GM18507 (cell line): ENCODE measurements at regions not wholly inside any gene's neighbourhood (a gene's known extent, or its start where the extent isn't known, plus 50 kb on each side); places are given as distances from the start of the nearest gene placed in this dataset.

Experiments
- DNase-seq: peaks from one replicate; pipeline ENCODE4 v3.0.0; 2011; ENCODE audit warnings: low read depth; ENCODE audit not compliant: insufficient read length; ENCODE audit errors: extremely low spot score
- FAIRE-seq: peaks from 2 replicates; lab custom pipeline; 2011; peaks lifted over from hg19 to GRCh38; lab: Jason Lieb, UNC

GRCh38 chr2:38509947-38510326 lies 92.8 kb downstream of the HNRNPLL start:
- DNase-seq = no peak

DNA sequence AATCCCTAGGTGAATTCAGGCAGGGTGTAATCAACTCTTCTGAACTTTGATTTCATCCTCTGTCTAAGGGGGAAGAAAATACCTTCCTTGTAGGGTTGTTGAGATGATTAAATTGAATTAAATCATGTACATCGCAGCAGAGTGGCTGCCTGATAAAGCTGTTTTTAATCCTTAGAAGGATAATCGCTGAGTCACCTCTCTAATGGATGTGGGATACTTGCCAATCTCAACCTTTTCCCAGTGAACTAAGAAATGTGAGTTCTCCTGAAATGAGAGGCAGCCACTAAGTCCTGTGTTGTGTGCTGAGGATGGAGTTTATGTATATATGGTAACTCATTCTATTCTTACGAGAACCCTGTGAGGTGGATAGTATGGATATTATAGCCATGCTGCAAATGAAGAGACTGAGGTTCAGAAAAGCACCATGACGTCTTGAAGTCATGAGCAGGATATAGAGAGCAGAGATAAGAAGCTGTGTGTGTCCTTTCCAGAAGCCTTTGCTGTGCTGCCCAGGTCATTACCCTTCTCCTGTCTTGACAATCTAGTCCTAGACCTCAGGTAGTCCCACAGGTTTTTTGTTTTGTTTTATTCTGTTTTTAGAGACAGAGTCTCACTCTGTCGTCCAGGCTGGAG lies 93.3 kb downstream of the HNRNPLL start:
- DNase-seq (no peak), FAIRE-seq (no peak)

More at GRCh38 chr2:38509947-38510326, 92.8 kb downstream of the HNRNPLL start:
- no peak for FAIRE-seq

DNA sequence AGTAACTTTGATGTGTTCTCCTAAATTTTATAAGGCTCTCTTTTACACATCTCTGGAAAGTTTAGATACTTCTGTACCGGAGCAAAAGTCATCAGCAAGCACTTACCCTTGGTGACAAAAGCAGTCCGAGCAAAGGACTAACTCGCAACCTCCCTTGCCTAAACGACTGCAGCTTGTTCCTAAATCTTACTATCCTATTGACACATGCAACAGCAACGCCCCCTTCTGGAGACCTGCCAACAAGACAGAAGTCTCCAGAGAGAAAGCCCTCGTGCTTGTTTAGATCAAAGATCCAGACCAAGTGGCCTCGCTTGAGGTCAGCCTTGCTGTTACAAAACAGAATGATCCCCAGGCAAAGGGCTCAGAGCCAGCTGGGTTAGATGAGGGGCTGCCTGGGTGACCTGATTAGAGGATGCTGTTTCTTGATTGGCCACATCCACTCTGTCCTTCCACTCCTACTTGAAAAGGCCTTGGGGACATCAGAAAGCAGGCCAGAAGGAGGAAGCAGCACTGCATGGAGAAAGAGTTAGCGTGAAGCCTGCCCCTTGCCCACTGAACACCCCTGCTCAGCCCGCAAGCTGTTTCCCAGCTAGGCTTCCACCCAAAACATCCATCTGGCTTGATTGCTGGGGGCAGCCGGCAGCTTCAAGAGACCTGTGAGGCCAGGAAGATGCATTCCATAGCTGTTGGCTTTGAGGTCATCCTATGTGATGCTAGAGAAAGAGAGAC lies 94.3 kb downstream of the HNRNPLL start:
- FAIRE-seq (peak; percentile 93), DNase-seq (peak; percentile 54)

DNA sequence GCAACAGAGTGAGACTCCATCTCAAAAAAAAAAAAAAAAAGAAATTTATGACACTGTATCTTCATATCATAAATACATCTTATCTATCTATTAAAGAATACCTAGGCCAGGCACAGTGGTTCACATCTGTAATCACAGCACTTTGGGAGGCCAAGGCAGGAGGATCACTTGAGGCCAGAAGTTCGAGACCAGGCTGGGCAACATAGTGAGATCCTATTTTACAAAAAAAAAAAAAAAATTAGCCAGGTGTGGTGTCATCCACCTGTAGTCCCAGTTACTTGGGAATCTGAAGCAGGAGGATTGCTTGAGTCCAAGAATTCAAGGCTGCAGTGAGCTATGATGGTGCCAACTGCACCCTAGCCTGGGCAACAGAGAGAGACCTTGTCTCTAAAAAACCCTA lies 95.0 kb downstream of the HNRNPLL start:
- DNase-seq (no peak), FAIRE-seq (no peak)

DNA sequence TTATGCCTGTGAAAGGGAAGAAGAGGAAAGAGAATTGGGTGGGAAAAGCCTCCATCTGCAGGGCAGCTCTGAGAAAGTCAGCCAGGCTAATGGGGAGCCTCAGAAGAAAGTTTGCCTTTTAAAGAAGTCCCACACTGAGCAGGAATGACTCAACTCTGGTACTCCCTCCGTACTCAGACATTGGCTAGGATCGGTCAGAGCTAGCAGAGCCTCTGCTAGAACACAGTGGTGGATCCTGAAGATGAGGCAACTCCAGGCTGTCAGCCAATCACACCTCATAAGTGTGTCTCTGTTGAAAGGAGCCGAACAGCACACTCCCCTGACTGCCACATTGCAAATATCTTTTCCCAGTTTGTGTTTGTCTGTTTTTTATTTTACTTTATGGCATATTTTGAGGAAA lies 96.9 kb downstream of the HNRNPLL start:
- no peak for FAIRE-seq

GRCh38 chr2:38504169-38504568 lies 98.6 kb downstream of the HNRNPLL start:
- no peak for DNase-seq
- no peak for FAIRE-seq

More for the DNA sequence above, 96.9 kb downstream of the HNRNPLL start:
- no peak for DNase-seq

- DNase-seq (no peak), FAIRE-seq (no peak)
Observed at GRCh38 chr2:38502107-38502506, 100.6 kb downstream of the HNRNPLL start.

DNA sequence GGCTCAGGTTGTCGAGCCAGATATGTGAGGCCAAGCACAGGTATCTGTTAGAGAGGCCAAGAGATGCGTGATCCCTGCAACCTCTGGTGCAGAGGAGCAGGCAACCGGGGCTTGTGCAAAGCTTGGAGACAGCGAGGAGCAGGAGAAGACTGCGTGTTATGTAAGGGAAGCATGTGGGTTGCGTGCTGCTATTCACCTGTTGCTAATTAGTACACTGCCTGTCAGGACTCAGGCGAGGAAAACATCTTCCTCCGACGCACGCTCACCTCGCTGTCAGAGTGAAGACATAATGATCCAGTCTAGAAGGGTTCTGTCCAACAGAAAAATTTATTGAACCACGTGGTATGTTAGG lies 102.5 kb downstream of the HNRNPLL start:
- DNase-seq = no peak
- FAIRE-seq = no peak

DNA sequence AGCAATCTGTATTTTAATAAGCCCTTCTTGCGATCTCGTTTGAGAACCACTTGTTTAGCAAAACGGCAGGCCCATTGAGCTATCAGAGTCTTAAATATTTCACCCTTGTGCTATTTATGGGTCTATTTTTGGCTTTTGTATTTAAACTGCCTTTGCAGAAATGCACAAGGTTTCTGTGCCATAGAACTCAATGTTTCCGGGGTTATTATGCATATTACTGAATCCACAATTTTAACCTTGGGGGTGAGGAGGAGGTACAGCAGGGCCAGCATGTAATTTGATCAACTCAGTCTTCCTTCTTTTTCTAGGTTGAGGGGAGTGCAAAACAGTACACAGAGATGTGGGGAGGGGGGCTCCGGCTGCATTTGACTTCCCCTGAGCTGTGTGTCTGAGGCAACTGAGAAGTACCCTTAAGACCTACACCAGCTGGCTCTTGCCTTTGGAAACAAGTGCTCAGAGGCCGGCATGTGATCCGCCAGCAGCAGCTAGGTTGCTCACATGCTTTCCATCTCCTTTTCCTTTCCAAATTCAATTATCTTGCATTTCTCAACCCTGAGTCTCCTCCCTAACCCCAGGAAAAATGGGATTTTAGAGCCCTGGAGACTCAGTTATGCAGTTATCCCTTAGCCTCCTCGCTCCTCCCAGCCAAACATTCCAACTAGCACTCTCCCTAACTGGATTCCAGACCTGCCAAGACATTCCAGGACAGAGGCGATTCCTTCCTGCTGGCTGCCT lies 103.0 kb downstream of the HNRNPLL start:
- DNase-seq = no peak
- no peak for FAIRE-seq

- FAIRE-seq (peak; percentile 72), DNase-seq (peak; percentile 40)
Observed at GRCh38 chr2:38498045-38498481, 104.7 kb downstream of the HNRNPLL start.

- FAIRE-seq (no peak), DNase-seq (no peak)
Observed at GRCh38 chr2:38497670-38498037, 105.1 kb downstream of the HNRNPLL start.

DNA sequence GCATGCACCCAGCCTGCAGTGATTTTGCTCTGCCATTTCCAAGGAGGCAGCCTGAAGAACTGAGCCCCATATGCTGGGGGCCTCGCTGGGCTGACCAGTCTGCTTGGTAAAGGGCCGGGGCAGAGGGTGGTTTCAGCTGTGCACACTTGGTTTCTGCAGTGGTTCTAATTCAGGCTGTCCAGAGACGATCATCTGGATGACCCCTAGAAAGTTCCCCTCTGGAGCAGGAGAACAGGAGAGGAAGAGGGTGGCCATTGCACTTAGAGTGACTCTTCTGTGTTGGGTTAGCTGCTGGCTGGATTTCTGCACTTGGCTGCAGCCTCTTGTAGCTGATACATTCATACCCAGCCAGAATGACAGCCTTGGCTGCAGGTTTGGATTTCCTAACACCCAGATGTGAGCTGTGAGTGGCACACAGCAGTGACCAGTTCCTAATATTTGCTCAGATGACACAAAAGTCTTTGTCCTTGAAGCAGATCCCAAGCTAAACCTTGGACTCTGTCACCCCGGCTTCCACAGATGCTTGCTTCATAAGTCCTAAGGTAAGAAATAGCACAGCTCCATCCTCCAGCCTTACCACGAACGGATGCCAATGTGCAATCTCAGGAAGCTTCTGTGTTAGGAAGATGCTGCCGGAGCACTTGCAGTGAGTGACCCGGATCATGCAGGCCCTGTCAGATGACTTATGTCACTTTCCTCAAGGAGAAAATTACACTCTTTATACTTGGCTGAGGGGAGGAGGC lies 105.6 kb downstream of the HNRNPLL start:
- no peak for FAIRE-seq
- DNase-seq = no peak

DNA sequence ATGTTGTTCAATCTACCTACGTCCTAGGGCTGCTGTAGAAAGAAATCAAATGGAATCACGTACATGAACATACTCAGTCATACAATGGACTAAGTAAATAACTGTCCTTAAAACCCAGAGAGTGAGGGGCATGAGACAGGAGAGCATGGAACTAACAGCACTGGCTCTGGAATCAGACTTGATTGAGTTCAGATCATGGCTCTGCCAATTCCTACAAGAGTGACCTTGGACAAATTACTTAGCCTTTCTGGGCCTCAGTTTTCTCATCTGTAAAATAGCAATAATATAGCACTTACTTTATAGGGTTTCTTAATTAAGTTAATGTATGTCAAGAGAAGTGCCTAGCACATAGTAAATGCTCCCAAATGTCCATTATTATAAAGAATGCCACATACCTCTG lies 106.8 kb downstream of the HNRNPLL start:
- FAIRE-seq (no peak), DNase-seq (no peak)

- DNase-seq = no peak
Observed at GRCh38 chr2:38494394-38494793, 108.3 kb downstream of the HNRNPLL start.

DNA sequence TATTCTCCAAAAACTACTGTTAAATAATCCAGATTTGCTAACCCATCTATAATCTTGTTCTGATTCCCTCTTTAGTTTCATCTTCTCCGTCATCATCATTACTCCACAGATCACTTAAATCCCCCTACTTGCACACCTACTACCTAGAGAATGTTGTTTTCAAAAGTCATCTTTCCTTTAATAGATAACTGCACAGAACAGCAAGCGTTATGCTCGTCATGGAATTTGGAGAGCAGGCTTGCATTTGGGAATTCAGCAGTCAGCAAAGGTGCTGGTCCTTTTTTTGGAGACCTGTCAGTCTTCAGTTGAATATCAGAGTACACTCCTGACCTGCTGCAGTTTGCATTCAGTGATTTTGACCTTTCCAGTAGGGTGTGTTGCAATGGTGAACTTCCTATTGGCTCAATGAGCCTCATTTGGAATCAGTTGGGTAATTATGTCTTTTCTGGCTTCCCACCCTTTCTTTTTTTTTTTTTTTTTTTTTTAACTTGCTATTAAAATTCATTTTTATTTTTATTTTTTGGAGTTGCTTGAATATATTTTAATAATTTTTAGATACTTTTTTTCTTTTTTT lies 110.6 kb downstream of the HNRNPLL start:
- FAIRE-seq (no peak), DNase-seq (no peak)

More at GRCh38 chr2:38494394-38494793, 108.3 kb downstream of the HNRNPLL start:
- FAIRE-seq = no peak

GRCh38 chr2:38491436-38491835 lies 111.3 kb downstream of the HNRNPLL start:
- DNase-seq (no peak), FAIRE-seq (no peak)

DNA sequence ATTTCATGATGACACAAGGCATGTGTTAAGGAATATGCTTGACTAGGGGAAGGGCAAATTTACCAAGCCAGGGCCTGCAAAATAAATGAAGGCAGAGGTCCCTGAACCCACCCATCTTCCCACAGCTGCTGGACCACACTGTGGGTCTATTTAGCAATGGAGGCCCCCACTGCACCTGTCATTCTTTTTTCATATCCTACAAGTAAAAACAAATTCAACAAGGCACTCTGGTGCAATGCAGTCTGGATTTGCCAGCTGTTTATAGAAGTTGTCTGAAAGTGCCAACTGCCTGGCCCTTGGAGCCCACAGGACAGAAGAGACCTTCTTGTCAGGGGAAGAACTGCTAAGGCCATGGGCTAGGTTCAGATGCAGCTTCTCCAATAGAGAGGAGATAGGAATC lies 112.8 kb upstream of the ATL2 start:
- DNase-seq = no peak
- no peak for FAIRE-seq

DNA sequence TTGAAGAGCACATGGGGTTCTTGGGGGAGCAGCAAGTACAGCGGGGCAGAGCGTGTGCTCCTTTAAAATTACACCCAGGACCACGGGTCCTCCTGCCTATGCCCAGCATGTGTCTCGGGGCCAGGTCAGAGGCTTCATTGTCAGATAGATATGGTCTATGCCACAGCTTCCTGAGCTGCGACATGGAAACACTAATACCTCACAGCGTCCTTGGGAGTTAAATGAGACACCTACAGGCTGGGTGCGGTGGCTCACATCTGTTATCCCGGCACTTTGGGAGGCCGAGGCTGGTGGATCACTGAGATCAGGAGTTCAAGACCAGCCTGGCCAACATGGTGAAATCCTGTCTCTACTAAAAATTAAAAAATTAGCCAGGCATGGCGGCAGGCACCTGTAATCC lies 110.8 kb upstream of the ATL2 start:
- FAIRE-seq = no peak
- DNase-seq = no peak

DNA sequence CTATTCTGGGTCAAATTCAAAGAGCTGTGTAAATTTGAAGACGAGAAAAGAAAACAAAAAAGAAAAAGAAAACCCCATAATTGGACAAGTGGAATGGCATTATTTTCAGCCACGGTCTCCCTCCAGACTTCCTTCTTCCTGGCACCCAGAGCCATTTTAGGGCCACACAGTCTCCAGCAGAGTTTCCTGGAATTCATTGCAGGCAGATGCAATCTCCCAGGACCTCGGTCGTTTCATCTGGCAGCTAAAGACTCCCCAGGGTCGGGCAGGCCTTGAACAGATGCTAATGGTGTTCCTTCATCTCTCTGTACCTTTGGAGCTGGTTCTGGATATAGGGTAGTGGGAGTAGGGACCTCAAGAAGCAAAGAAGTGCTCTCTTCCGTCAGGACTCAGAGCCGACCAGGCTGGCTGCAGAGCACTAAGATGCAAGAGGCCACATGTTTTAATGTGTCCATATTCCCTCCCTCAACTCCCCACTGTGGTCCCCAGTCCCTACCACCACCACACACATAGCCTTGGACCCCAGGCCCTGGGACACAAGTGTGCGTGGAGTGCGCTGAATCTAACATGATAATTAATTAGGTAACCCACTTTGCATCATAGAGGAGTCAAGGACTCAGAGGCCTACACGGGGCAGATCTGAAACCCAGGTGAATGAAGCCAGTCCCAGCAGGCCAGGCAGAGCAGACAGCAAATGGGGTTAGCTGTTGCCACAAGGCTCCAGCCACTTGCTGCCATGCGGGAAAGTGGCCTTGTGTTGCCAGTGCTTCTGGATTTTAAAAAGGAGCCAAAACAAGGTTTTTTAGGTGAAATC lies 109.3 kb upstream of the ATL2 start:
- no peak for FAIRE-seq
- no peak for DNase-seq
